B cell (primary cell): ENCODE measurements at regions not wholly inside any gene's neighbourhood (a gene's known extent, or its start where the extent isn't known, plus 50 kb on each side); places are given as distances from the start of the nearest gene placed in this dataset.

Experiments
- EZH2 ChIP-seq: IDR thresholded peaks from 2 replicates; pipeline ENCODE4 v1.6.1; 2012; ENCODE audit warnings: borderline replicate concordance, low read depth, mild to moderate bottlenecking, moderate library complexity, low read length; ENCODE audit not compliant: insufficient read depth, poor library complexity, severe bottlenecking
- TF ChIP-seq, protein P1 (sequence below): fragments of 200-600 bp; IDR thresholded peaks from one replicate; pipeline ENCODE4 v1.8.0; 2022; ENCODE audit warnings: antibody characterized with exemption, mild to moderate bottlenecking

- TF ChIP-seq, protein P1, sequence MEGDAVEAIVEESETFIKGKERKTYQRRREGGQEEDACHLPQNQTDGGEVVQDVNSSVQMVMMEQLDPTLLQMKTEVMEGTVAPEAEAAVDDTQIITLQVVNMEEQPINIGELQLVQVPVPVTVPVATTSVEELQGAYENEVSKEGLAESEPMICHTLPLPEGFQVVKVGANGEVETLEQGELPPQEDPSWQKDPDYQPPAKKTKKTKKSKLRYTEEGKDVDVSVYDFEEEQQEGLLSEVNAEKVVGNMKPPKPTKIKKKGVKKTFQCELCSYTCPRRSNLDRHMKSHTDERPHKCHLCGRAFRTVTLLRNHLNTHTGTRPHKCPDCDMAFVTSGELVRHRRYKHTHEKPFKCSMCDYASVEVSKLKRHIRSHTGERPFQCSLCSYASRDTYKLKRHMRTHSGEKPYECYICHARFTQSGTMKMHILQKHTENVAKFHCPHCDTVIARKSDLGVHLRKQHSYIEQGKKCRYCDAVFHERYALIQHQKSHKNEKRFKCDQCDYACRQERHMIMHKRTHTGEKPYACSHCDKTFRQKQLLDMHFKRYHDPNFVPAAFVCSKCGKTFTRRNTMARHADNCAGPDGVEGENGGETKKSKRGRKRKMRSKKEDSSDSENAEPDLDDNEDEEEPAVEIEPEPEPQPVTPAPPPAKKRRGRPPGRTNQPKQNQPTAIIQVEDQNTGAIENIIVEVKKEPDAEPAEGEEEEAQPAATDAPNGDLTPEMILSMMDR, result no peak
- TF ChIP-seq EZH2, result no peak
Observed at GRCh38 chr18:60668583-60668982, 296.0 kb upstream of the MC4R start.
